ENCODE measurements at regions not wholly inside any gene's neighbourhood (a gene's known extent, or its start where the extent isn't known, plus 50 kb on each side); places are given as distances from the start of the nearest gene placed in this dataset.

DNA sequence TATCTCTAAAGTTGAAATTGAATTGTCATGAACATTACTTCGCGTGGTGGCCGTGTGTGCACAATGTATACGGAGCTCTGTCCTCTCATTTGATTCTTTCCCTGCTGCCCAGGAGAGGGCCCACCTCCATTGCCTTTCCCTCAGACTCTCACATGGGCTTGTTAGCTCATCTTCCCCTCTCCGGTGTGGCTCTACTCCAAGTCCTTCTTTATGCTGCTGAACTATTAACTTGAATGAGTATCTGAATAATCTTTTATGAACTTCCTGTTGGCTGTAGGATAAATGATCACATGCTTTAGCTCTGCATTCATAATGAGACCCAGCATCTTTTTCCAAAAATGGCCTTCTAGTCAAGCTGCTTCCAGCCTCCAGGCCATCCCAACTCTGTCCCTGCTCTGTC is 68.8 kb upstream of the CLNK start:
- H3K4me1 ChIP-seq (ENCODE audit: control insufficient read depth in 4 of 4, insufficient read depth in 4 of 4, low read length in 3 of 4): no peaks in the 10 kb centered on the region
- H3K27ac ChIP-seq (ENCODE audit: low read depth in 1 of 2, low read length in 2 of 2): no peak overlapping the region
- peaks cover 0 to 6% (median under 1%) of the 10 kb centered on the region in 4 donors for H3K27me3 ChIP-seq (ENCODE audit: control insufficient read depth in 4 of 4, insufficient read depth in 4 of 4, low read length in 3 of 4)
- H3K36me3 ChIP-seq (ENCODE audit: control insufficient read depth in 4 of 4, insufficient read depth in 3 of 4, low read depth in 1 of 4, low read length in 3 of 4): no peaks in the 10 kb centered on the region
- no peak overlapping the region for H3K9ac ChIP-seq (ENCODE audit: low read depth in 1 of 2, low read length in 2 of 2)
- no peak overlapping the region for H3K4me3 ChIP-seq (ENCODE audit: low read depth in 1 of 3, low read length in 3 of 3)
- 75% methylated on average over 5 of the region's 5 CpGs for WGBS
- TF ChIP-seq FOXA2 (IDR thresholded peaks at IDR 0.05) (no peak), FOXA1 (IDR thresholded peaks at IDR 0.05) (no peak), RXRA (IDR thresholded peaks at IDR 0.05) (no peak), JUND (IDR thresholded peaks at IDR 0.05) (no peak)
- TF ChIP-seq, protein P1, sequence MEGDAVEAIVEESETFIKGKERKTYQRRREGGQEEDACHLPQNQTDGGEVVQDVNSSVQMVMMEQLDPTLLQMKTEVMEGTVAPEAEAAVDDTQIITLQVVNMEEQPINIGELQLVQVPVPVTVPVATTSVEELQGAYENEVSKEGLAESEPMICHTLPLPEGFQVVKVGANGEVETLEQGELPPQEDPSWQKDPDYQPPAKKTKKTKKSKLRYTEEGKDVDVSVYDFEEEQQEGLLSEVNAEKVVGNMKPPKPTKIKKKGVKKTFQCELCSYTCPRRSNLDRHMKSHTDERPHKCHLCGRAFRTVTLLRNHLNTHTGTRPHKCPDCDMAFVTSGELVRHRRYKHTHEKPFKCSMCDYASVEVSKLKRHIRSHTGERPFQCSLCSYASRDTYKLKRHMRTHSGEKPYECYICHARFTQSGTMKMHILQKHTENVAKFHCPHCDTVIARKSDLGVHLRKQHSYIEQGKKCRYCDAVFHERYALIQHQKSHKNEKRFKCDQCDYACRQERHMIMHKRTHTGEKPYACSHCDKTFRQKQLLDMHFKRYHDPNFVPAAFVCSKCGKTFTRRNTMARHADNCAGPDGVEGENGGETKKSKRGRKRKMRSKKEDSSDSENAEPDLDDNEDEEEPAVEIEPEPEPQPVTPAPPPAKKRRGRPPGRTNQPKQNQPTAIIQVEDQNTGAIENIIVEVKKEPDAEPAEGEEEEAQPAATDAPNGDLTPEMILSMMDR (IDR thresholded peaks at IDR 0.05; ENCODE audit: low read depth, low read length, missing input control): no peak
- TF ChIP-seq, protein P2, sequence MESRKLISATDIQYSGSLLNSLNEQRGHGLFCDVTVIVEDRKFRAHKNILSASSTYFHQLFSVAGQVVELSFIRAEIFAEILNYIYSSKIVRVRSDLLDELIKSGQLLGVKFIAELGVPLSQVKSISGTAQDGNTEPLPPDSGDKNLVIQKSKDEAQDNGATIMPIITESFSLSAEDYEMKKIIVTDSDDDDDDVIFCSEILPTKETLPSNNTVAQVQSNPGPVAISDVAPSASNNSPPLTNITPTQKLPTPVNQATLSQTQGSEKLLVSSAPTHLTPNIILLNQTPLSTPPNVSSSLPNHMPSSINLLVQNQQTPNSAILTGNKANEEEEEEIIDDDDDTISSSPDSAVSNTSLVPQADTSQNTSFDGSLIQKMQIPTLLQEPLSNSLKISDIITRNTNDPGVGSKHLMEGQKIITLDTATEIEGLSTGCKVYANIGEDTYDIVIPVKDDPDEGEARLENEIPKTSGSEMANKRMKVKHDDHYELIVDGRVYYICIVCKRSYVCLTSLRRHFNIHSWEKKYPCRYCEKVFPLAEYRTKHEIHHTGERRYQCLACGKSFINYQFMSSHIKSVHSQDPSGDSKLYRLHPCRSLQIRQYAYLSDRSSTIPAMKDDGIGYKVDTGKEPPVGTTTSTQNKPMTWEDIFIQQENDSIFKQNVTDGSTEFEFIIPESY (IDR thresholded peaks at IDR 0.05): no peak
- TF ChIP-seq, protein P3, sequence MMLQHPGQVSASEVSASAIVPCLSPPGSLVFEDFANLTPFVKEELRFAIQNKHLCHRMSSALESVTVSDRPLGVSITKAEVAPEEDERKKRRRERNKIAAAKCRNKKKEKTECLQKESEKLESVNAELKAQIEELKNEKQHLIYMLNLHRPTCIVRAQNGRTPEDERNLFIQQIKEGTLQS (IDR thresholded peaks at IDR 0.05): no peak
- TF ChIP-seq, protein P4, sequence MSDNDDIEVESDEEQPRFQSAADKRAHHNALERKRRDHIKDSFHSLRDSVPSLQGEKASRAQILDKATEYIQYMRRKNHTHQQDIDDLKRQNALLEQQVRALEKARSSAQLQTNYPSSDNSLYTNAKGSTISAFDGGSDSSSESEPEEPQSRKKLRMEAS (IDR thresholded peaks at IDR 0.05): no peak
- no peak for DNase-seq (ENCODE audit: low spot score)
- H3K9me3 ChIP-seq (ENCODE audit: control insufficient read depth in 4 of 4, low read length in 3 of 4): no peaks in the 10 kb centered on the region

DNA sequence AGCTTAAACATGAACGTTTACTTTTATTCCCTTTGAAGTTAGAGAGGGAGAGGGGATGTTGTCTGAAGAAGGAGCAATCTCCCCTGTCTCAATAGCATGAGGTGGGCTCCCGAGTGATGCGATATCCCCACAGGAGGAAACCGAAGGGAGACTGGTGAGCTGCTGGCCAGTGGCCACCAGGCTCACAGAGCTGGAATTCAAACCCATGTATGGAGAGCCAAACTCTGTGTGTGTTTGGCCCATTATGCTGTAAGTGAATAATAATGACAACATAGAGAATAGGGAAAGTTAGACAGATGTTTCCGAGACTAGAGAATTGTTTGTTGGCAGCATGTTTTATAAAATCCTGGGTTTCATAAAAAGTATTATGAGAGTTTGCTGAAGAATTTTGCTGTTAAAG is 66.1 kb upstream of the CLNK start:
- Histone ChIP-seq H3K4me1 (ENCODE audit: control insufficient read depth in 4 of 4, insufficient read depth in 4 of 4, low read length in 3 of 4) (no peaks in the 10 kb centered on the region), H3K27me3 (ENCODE audit: control insufficient read depth in 4 of 4, insufficient read depth in 4 of 4, low read length in 3 of 4) (peaks cover 0 to 6% (median under 1%) of the 10 kb centered on the region in 4 donors), H3K9me3 (ENCODE audit: control insufficient read depth in 4 of 4, low read length in 3 of 4) (no peaks in the 10 kb centered on the region), H3K9ac (ENCODE audit: low read depth in 1 of 2, low read length in 2 of 2) (no peak overlapping the region), H3K36me3 (ENCODE audit: control insufficient read depth in 4 of 4, insufficient read depth in 3 of 4, low read depth in 1 of 4, low read length in 3 of 4) (no peaks in the 10 kb centered on the region), H3K4me3 (ENCODE audit: low read depth in 1 of 3, low read length in 3 of 3) (no peak overlapping the region), H3K27ac (ENCODE audit: low read depth in 1 of 2, low read length in 2 of 2) (no peak overlapping the region)
- no peak for DNase-seq (ENCODE audit: low spot score)
- no peak for TF ChIP-seq RAD21 (IDR thresholded peaks at IDR 0.05)
- WGBS: 73% methylated on average over 5 of the region's 5 CpGs

DNA sequence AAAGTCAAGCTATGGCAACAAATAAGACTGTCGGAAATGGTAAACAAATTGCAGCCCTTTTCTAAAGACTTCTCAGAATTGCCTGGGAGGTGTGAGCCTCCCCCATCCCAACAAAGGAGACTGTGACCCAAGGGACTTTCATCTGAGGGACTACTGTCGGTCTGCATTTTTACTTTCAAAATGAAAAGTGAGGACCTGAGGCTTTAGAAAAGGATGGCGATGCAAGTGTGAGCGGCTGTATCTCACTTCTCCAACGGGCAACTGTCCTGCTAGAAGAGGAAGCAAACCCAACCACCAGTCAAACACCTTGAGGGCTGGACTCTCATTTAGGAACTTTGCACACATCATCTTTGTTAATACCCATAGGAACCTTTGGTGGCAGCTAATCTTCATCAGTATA is 62.6 kb upstream of the CLNK start:
- H3K36me3 ChIP-seq (ENCODE audit: control insufficient read depth in 4 of 4, insufficient read depth in 3 of 4, low read depth in 1 of 4, low read length in 3 of 4): no peaks in the 10 kb centered on the region
- H3K4me1 ChIP-seq (ENCODE audit: control insufficient read depth in 4 of 4, insufficient read depth in 4 of 4, low read length in 3 of 4): no peaks in the 10 kb centered on the region
- no peak overlapping the region for H3K4me3 ChIP-seq (ENCODE audit: low read depth in 1 of 3, low read length in 3 of 3)
- H3K27ac ChIP-seq (ENCODE audit: low read depth in 1 of 2, low read length in 2 of 2): no peak overlapping the region
- no peak overlapping the region for H3K9ac ChIP-seq (ENCODE audit: low read depth in 1 of 2, low read length in 2 of 2)
- H3K27me3 ChIP-seq (ENCODE audit: control insufficient read depth in 4 of 4, insufficient read depth in 4 of 4, low read length in 3 of 4): peaks cover 0 to 6% (median 3%) of the 10 kb centered on the region in 4 donors
- no peak for DNase-seq (ENCODE audit: low spot score)
- 70% methylated on average over 5 of the region's 5 CpGs for WGBS
- H3K9me3 ChIP-seq (ENCODE audit: control insufficient read depth in 4 of 4, low read length in 3 of 4): no peaks in the 10 kb centered on the region
- TF ChIP-seq FOXA2 (IDR thresholded peaks at IDR 0.05): no peak
- no peak for TF ChIP-seq RAD21 (IDR thresholded peaks at IDR 0.05)
- no peak for TF ChIP-seq YY1 (IDR thresholded peaks at IDR 0.05)
- TF ChIP-seq, protein P5, sequence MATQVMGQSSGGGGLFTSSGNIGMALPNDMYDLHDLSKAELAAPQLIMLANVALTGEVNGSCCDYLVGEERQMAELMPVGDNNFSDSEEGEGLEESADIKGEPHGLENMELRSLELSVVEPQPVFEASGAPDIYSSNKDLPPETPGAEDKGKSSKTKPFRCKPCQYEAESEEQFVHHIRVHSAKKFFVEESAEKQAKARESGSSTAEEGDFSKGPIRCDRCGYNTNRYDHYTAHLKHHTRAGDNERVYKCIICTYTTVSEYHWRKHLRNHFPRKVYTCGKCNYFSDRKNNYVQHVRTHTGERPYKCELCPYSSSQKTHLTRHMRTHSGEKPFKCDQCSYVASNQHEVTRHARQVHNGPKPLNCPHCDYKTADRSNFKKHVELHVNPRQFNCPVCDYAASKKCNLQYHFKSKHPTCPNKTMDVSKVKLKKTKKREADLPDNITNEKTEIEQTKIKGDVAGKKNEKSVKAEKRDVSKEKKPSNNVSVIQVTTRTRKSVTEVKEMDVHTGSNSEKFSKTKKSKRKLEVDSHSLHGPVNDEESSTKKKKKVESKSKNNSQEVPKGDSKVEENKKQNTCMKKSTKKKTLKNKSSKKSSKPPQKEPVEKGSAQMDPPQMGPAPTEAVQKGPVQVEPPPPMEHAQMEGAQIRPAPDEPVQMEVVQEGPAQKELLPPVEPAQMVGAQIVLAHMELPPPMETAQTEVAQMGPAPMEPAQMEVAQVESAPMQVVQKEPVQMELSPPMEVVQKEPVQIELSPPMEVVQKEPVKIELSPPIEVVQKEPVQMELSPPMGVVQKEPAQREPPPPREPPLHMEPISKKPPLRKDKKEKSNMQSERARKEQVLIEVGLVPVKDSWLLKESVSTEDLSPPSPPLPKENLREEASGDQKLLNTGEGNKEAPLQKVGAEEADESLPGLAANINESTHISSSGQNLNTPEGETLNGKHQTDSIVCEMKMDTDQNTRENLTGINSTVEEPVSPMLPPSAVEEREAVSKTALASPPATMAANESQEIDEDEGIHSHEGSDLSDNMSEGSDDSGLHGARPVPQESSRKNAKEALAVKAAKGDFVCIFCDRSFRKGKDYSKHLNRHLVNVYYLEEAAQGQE (IDR thresholded peaks at IDR 0.05): no peak
- no peak for TF ChIP-seq JUND (IDR thresholded peaks at IDR 0.05)
- TF ChIP-seq, protein P2 (IDR thresholded peaks at IDR 0.05): no peak
- TF ChIP-seq GABPA (IDR thresholded peaks at IDR 0.05 in 1 of 2, conservative IDR thresholded peaks at IDR 0.05 in 1 of 2): no peak
- no peak for TF ChIP-seq TAF1 (conservative IDR thresholded peaks at IDR 0.05)
- TF ChIP-seq HNF4G (IDR thresholded peaks at IDR 0.05): no peak
- no peak for TF ChIP-seq FOXA1 (IDR thresholded peaks at IDR 0.05)
- no peak for TF ChIP-seq NR2F2 (IDR thresholded peaks at IDR 0.05)
- TF ChIP-seq SP1 (IDR thresholded peaks at IDR 0.05): no peak
- TF ChIP-seq, protein P3 (IDR thresholded peaks at IDR 0.05): no peak

Measured in liver (tissue), 8 donors.